ENCODE measurements at regions not wholly inside any gene's neighbourhood (a gene's known extent, or its start where the extent isn't known, plus 50 kb on each side); places are given as distances from the start of the nearest gene placed in this dataset.

DNA sequence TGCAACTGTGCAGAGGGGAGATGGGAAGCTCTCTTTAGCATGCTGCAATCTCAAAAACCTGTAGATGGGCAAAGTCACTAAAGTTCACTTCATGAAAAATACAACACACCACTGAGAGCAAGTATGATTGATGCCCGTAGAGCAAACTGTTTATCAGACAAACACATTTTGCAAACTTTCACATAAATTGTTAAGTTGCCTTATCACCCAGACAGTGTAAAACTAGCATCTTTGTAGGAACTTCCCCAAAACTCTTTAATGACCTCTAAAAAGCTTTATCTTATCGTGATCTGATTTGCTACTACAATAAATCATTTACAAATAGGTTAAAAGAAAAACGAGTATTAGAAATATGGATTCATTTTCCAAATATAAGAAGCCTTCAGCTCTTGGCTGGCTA is 391.0 kb downstream of the LMO4 start:
- TF ChIP-seq CTCF (IDR thresholded peaks at IDR 0.05) (no peak), POLR2AphosphoS5 (IDR thresholded peaks at IDR 0.05) (no peak), POLR2A (IDR thresholded peaks at IDR 0.05) (no peak)

All from suprapubic skin (tissue), 4 donors.